PC-9 (cell line): ENCODE measurements at regions not wholly inside any gene's neighbourhood (a gene's known extent, or its start where the extent isn't known, plus 50 kb on each side); places are given as distances from the start of the nearest gene placed in this dataset.

Experiments used
- CTCF ChIP-seq: fragments of 200-600 bp; sonication (generic); conservative IDR thresholded peaks from 2 replicates; pipeline ENCODE4 v1.6.1; 2017; ENCODE audit warnings: mixed run types, antibody characterized with exemption, mild to moderate bottlenecking, moderate library complexity
- EZH2 ChIP-seq: fragments of 200-600 bp; sonication (generic); IDR thresholded peaks from 2 replicates; pipeline ENCODE4 v1.8.0; 2017; ENCODE audit warnings: antibody characterized with exemption, low read depth

- TF ChIP-seq CTCF (no peak), EZH2 (no peak)
Observed at GRCh38 chr3:153314038-153314437, 152.0 kb downstream of the RAP2B start.
